BLaER1 (cell line): ENCODE measurements at regions not wholly inside any gene's neighbourhood (a gene's known extent, or its start where the extent isn't known, plus 50 kb on each side); places are given as distances from the start of the nearest gene placed in this dataset.

Experiments used
- H3K27ac ChIP-seq: shearing (Covaris generic); formaldehyde crosslinking; 2 replicates; pipeline ENCODE4 v1.8.1; 2022
- H3K27me3 ChIP-seq: shearing (Covaris generic); formaldehyde crosslinking; 2 replicates; pipeline ENCODE4 v1.8.1; 2022
- H3K36me3 ChIP-seq: shearing (Covaris generic); formaldehyde crosslinking; 2 replicates; pipeline ENCODE4 v1.8.1; 2022
- H3K4me1 ChIP-seq: shearing (Covaris generic); formaldehyde crosslinking; 2 replicates; pipeline ENCODE4 v1.8.1; 2022
- H3K4me2 ChIP-seq: shearing (Covaris generic); formaldehyde crosslinking; 2 replicates; pipeline ENCODE4 v1.8.1; 2022
- H3K4me3 ChIP-seq: shearing (Covaris generic); formaldehyde crosslinking; 2 replicates; pipeline ENCODE4 v1.8.1; 2022
- H3K9ac ChIP-seq: shearing (Covaris generic); formaldehyde crosslinking; 2 replicates; pipeline ENCODE4 v1.8.1; 2022
- H3K9me3 ChIP-seq: shearing (Covaris generic); formaldehyde crosslinking; 2 replicates; pipeline ENCODE4 v1.8.1; 2022
- H4K20me1 ChIP-seq: shearing (Covaris generic); formaldehyde crosslinking; 2 replicates; pipeline ENCODE4 v1.8.1; 2022
- Cebpa-rat ChIP-seq: shearing (Covaris generic); IDR thresholded peaks from 2 replicates; pipeline ENCODE4 v1.8.1; 2022

GRCh38 chr5:159645179-159645846, 271.0 kb upstream of the ADRA1B start:
- no peak overlapping the region for H3K27ac ChIP-seq
- TF ChIP-seq Cebpa-rat: no peak
- H4K20me1 ChIP-seq: no peaks in the 10 kb centered on the region

DNA sequence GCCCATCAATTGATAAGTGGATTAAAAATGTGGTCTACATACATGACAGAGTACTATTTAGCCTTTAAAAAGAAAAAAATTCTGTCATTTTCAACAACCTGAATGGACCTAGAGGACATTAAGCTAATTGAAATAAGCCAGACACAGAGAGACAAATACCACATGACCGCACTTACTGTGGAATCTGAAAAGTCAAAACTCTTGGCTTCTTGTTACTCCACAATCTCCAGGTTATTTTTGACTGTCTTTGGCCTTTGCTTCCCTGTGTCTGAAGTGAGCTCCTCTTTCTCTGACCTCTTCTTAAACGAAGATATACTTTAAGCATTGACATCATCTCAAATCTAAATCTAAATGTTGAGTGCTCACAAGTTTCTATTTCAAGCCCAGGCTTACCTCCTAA, 265.5 kb upstream of the ADRA1B start:
- Histone ChIP-seq H3K27me3 (no peaks in the 10 kb centered on the region), H3K36me3 (no peaks in the 10 kb centered on the region), H3K4me2 (no peak overlapping the region), H3K9me3 (no peaks in the 10 kb centered on the region), H3K27ac (no peak overlapping the region), H3K9ac (no peak overlapping the region), H3K4me1 (no peaks in the 10 kb centered on the region), H4K20me1 (no peaks in the 10 kb centered on the region), H3K4me3 (no peak overlapping the region)
- no peak for TF ChIP-seq Cebpa-rat

More at GRCh38 chr5:159645179-159645846, 271.0 kb upstream of the ADRA1B start:
- Histone ChIP-seq H3K9me3 (0 out of 2 replicates have a peak, but pooled peaks cover 3% of the 10 kb centered on the region), H3K9ac (no peak overlapping the region), H3K36me3 (no peaks in the 10 kb centered on the region), H3K4me2 (no peak overlapping the region), H3K27me3 (no peaks in the 10 kb centered on the region), H3K4me1 (no peaks in the 10 kb centered on the region), H3K4me3 (no peak overlapping the region)

- Histone ChIP-seq H3K4me3 (no peak overlapping the region), H3K4me1 (no peaks in the 10 kb centered on the region), H3K9ac (no peak overlapping the region), H3K27ac (no peak overlapping the region), H3K36me3 (no peaks in the 10 kb centered on the region), H3K9me3 (no peaks in the 10 kb centered on the region), H3K27me3 (no peaks in the 10 kb centered on the region), H4K20me1 (no peaks in the 10 kb centered on the region), H3K4me2 (no peak overlapping the region)
- TF ChIP-seq Cebpa-rat: no peak
These were observed 260.4 kb upstream of the ADRA1B start for GRCh38 chr5:159655757-159656409.

DNA sequence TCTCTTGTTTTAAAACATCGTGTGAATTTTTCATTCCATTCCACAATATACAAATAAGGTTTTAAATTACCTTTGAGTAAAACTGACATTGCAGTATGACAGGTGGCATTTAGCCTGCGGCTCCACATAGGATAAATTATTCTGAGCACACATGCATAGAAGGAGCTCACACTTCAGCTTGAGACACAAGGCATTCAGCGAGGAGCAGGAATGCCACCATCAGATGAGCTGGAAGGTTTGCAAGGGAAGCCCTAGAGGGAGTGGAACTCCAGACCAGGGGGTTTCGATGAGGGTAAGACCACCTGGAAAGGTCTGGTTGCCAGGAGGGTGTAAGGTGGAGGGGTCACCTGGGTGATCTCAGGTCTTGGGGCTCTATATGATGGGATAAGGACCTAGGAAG, 259.0 kb upstream of the ADRA1B start:
- Histone ChIP-seq H3K9ac (no peak overlapping the region), H3K27me3 (no peaks in the 10 kb centered on the region), H3K4me2 (no peak overlapping the region), H3K27ac (no peak overlapping the region), H4K20me1 (no peaks in the 10 kb centered on the region), H3K9me3 (no peaks in the 10 kb centered on the region), H3K4me3 (no peak overlapping the region), H3K36me3 (no peaks in the 10 kb centered on the region), H3K4me1 (no peaks in the 10 kb centered on the region)
- TF ChIP-seq Cebpa-rat: no peak

- Histone ChIP-seq H3K27ac (no peak overlapping the region), H3K4me1 (no peaks in the 10 kb centered on the region), H3K4me2 (no peak overlapping the region), H3K36me3 (no peaks in the 10 kb centered on the region), H3K9ac (no peak overlapping the region), H3K27me3 (no peaks in the 10 kb centered on the region), H3K9me3 (no peaks in the 10 kb centered on the region), H3K4me3 (no peak overlapping the region), H4K20me1 (no peaks in the 10 kb centered on the region)
- no peak for TF ChIP-seq Cebpa-rat
These were observed 258.5 kb upstream of the ADRA1B start for GRCh38 chr5:159657771-159658170.

- Histone ChIP-seq H3K27me3 (no peaks in the 10 kb centered on the region), H3K4me3 (no peak overlapping the region), H3K36me3 (no peaks in the 10 kb centered on the region), H3K4me1 (no peaks in the 10 kb centered on the region), H4K20me1 (no peaks in the 10 kb centered on the region), H3K4me2 (no peak overlapping the region), H3K9ac (no peak overlapping the region), H3K9me3 (no peaks in the 10 kb centered on the region), H3K27ac (no peak overlapping the region)
- no peak for TF ChIP-seq Cebpa-rat
These were observed 257.9 kb upstream of the ADRA1B start for GRCh38 chr5:159658266-159658925.

- Histone ChIP-seq H3K4me1 (no peaks in the 10 kb centered on the region), H3K4me2 (no peak overlapping the region), H3K9ac (no peak overlapping the region), H3K27ac (no peak overlapping the region), H3K9me3 (no peaks in the 10 kb centered on the region), H3K27me3 (no peaks in the 10 kb centered on the region), H4K20me1 (no peaks in the 10 kb centered on the region), H3K36me3 (no peaks in the 10 kb centered on the region), H3K4me3 (no peak overlapping the region)
- no peak for TF ChIP-seq Cebpa-rat
These were observed 255.9 kb upstream of the ADRA1B start for GRCh38 chr5:159660401-159660800.

DNA sequence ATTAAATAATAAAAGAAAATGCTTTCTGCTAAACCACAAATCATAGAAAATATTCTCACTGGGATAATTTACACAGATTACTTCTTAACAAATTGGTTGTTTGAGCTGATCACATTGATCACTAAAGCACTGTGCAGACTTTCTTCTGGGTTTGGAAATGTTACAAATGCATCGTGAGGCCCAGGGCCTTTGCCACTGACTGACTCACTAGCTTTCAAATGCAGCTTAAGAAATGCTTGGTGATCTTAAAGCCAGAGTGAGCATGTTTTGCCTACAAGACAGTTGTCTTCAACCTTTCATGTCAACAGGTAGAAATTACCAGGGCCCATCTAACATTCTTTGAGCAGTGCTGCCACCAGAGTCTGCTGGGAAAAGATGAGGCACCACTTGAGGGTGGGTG, 252.3 kb upstream of the ADRA1B start:
- Histone ChIP-seq H3K36me3 (no peaks in the 10 kb centered on the region), H3K4me2 (no peak overlapping the region), H3K4me1 (no peaks in the 10 kb centered on the region), H3K4me3 (no peak overlapping the region), H3K9ac (no peak overlapping the region), H3K9me3 (no peaks in the 10 kb centered on the region), H4K20me1 (no peaks in the 10 kb centered on the region), H3K27ac (no peak overlapping the region), H3K27me3 (no peaks in the 10 kb centered on the region)
- TF ChIP-seq Cebpa-rat: no peak

- Histone ChIP-seq H3K4me1 (no peaks in the 10 kb centered on the region), H3K27me3 (no peaks in the 10 kb centered on the region), H3K27ac (no peak overlapping the region), H3K4me3 (no peak overlapping the region), H3K36me3 (no peaks in the 10 kb centered on the region), H3K9me3 (no peaks in the 10 kb centered on the region), H3K4me2 (no peak overlapping the region), H4K20me1 (no peaks in the 10 kb centered on the region), H3K9ac (no peak overlapping the region)
- no peak for TF ChIP-seq Cebpa-rat
These were observed 249.0 kb upstream of the ADRA1B start for GRCh38 chr5:159667286-159667685.

DNA sequence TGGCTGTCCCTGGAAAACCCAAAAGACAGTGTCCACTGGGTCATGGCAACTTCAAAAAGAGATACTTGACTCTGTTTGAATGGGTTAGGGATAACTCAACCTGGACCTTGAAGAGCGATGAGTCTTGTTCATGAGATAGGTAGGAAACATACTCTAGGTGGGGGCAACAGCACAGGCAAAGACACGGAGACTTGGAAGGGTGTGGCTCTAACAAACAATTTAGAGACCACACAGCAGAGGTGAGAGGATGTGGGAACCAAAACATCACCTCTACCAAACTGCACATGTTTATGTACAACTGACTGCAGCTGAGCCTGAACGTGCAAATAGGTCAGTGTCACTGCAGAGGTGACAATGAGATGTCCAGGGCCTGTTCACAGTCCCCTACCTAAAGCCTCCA, 247.7 kb upstream of the ADRA1B start:
- no peak overlapping the region for H3K4me2 ChIP-seq
- no peak for TF ChIP-seq Cebpa-rat
- H4K20me1 ChIP-seq: no peaks in the 10 kb centered on the region
- no peak overlapping the region for H3K9ac ChIP-seq
- H3K27me3 ChIP-seq: no peaks in the 10 kb centered on the region
- H3K4me3 ChIP-seq: no peak overlapping the region
- H3K4me1 ChIP-seq: no peaks in the 10 kb centered on the region
- no peaks in the 10 kb centered on the region for H3K36me3 ChIP-seq
- H3K9me3 ChIP-seq: no peaks in the 10 kb centered on the region
- no peak overlapping the region for H3K27ac ChIP-seq
